HFF-Myc (cell line): ENCODE measurements at regions not wholly inside any gene's neighbourhood (a gene's known extent, or its start where the extent isn't known, plus 50 kb on each side); places are given as distances from the start of the nearest gene placed in this dataset.
"Not testable (repeated sequence)": the region's sequence is repeated elsewhere in the genome, so short reads cannot be mapped to it uniquely, and the experiment has no call there.

ENCODE experiments used
- DNase-seq: peaks from one replicate; pipeline ENCODE4 v3.0.0-alpha.2; 2011; ENCODE audit warnings: low read depth; ENCODE audit errors: extremely low read depth
- H3K4me3 ChIP-seq: replicated peaks from 2 replicates; pipeline ENCODE4 v1.5.1; 2011; ENCODE audit warnings: low read depth, mild to moderate bottlenecking, control low read depth, low read length
- CTCF ChIP-seq: IDR thresholded peaks from 2 replicates; pipeline ENCODE4 v1.5.1; 2012; ENCODE audit warnings: mild to moderate bottlenecking, low read depth, low read length, control low read depth; ENCODE audit errors: missing control alignments

DNA sequence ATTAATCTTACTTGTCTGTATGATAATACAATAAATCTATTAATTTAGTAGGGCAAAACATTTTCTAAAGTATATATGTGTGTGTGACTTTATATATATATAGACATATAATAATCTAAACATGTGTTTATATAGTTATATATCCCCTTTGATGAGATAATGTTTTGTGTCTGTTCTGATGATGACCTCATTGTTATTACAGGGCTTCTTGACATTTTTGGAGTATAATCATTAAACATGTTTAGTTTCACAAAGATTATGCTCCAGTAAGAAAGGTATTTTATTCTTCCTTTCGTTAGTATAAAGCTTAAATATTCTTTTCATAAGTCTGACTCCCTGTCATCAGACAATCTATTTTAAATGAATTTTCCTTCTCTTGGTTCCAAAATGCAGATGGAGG is 62.3 kb upstream of the CABCOCO1 start:
- no peak for TF ChIP-seq CTCF
- DNase-seq = no peak
- H3K4me3 ChIP-seq = no peak overlapping the region

GRCh38 chr10:61594430-61594829 is 68.3 kb upstream of the CABCOCO1 start:
- DNase-seq = no peak
- H3K4me3 ChIP-seq = no peak overlapping the region
- TF ChIP-seq CTCF = no peak

- H3K4me3 ChIP-seq = no peak overlapping the region
- DNase-seq = no peak
- TF ChIP-seq CTCF = peak; percentile 53
Observed at GRCh38 chr10:61592581-61592980, 70.1 kb upstream of the CABCOCO1 start.

DNA sequence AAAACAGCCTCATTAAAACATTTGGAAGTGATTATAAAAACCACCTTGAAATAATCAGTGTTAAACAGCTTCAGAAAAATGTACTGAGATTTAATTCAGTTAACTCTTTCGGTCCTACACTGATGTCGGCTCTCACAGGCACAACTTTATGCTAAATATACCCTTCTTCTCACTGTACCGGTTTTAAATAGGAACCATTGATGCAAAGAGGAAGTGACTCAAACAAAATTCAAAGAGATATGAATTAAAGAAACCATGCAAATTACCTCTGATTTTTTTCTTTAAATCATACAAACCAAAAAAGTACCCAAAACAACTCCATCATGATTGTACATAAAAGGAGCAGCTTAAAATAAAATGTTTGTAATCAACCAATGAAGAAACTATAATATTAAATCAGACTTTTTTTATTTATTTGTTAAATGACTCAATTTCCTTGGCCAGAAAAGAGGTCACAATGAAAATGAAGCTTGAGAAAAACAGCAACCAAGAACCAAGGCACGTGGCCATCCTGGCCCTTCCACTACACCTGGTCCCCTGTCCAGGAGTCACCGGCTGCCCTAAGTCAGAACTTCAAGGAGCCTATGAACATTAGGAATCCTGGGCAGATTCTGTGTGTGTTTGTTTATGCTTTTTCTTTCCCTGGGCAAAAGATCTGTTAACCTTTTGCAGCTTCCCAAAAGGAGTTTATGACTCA is 73.0 kb upstream of the CABCOCO1 start:
- no peak for DNase-seq
- no peak for TF ChIP-seq CTCF

GRCh38 chr10:61588770-61589211 is 73.9 kb upstream of the CABCOCO1 start:
- no peak for DNase-seq
- no peak for TF ChIP-seq CTCF
- H3K4me3 ChIP-seq = no peak overlapping the region

More for the DNA sequence above, 73.0 kb upstream of the CABCOCO1 start:
- H3K4me3 ChIP-seq = no peak overlapping the region

DNA sequence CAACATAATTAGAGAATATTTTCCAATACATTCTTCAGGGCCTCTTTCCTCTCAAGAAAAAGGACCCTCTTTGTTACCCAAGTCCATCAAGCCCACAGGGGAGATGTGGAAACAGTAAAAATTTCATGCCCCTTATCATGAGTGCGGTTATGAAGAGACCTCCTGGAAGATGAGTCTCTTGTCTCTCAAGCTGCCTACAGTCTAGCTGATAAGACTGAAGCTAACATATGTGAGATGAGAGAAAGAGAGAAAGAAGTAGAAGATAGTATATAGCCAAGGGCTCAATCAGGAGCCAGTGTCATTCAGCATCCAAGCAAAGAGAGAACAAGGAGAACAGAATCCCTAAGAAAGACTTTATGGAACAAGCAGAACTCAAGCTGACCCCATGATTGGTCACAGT is 75.9 kb upstream of the CABCOCO1 start:
- no peak for DNase-seq
- H3K4me3 ChIP-seq = no peak overlapping the region
- no peak for TF ChIP-seq CTCF

- H3K4me3 ChIP-seq = no peak overlapping the region
- no peak for TF ChIP-seq CTCF
- no peak for DNase-seq
Observed at GRCh38 chr10:61580608-61581007, 82.1 kb upstream of the CABCOCO1 start.

DNA sequence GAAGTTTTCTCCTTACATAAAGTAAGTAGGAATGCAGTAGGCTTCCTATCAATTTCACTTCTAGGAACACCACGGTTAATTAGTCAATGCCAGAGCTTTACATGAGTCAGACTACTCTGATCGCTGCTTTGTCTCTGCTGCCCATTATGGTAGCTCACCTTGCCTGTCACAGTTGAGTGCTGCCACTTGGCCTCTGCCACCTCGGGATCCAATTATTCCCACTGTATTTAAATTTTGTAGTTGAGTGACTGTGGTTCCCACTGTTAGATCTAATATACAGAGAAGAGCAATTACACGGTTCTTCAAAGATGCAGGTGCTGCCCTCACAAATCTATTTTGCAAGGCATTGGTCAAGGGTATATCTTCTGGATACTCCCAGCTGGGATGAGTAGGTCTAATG is 92.5 kb upstream of the CABCOCO1 start:
- H3K4me3 ChIP-seq, DNase-seq: not testable (repeated sequence)
